Esophagus muscularis mucosa (tissue), 4 donors: ENCODE measurements at regions not wholly inside any gene's neighbourhood (a gene's known extent, or its start where the extent isn't known, plus 50 kb on each side); places are given as distances from the start of the nearest gene placed in this dataset.

ENCODE experiments used
- EP300 ChIP-seq: sonication (generic); formaldehyde crosslinking; IDR thresholded peaks from one replicate; pipeline ENCODE4 v1.6.1; 2017; ENCODE audit warnings: antibody characterized with exemption
- POLR2A ChIP-seq: fragments of 450-650 bp; IDR thresholded peaks from one replicate; pipeline ENCODE4 v1.6.1; 2017; ENCODE audit warnings: antibody characterized with exemption, moderate library complexity, mild to moderate bottlenecking, low read depth
- TF ChIP-seq, protein P1 (sequence below), 3 experiments: fragments of 200-600 bp in 2 of 3; fragments of 450-650 bp in 1 of 3; sonication (generic) in 2 of 3; IDR thresholded peaks; one replicate each; pipeline ENCODE4 v1.5.1; 2017 to 2019; ENCODE audit warnings: antibody characterized with exemption in 3 of 3, mild to moderate bottlenecking in 2 of 3, moderate library complexity in 1 of 3

DNA sequence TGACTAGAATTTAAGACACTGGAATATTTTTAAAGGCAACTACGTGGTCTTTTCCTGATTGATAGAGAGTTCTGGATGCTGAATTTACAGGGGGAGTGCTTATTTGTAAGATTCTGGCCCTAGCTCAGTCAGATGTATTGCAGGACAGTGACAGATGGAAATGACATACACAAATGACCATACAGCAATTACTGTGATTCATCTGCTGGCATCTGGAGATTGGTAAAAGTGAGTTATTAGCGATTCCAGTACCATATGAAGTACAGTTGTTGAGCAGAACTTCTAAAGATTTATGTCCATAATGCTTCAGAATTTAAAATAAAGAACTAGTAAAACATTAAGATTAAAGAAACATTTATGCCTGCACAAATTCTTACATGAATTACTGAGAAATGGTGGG is 243.2 kb downstream of the CRPPA start:
- TF ChIP-seq, protein P1, sequence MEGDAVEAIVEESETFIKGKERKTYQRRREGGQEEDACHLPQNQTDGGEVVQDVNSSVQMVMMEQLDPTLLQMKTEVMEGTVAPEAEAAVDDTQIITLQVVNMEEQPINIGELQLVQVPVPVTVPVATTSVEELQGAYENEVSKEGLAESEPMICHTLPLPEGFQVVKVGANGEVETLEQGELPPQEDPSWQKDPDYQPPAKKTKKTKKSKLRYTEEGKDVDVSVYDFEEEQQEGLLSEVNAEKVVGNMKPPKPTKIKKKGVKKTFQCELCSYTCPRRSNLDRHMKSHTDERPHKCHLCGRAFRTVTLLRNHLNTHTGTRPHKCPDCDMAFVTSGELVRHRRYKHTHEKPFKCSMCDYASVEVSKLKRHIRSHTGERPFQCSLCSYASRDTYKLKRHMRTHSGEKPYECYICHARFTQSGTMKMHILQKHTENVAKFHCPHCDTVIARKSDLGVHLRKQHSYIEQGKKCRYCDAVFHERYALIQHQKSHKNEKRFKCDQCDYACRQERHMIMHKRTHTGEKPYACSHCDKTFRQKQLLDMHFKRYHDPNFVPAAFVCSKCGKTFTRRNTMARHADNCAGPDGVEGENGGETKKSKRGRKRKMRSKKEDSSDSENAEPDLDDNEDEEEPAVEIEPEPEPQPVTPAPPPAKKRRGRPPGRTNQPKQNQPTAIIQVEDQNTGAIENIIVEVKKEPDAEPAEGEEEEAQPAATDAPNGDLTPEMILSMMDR (IDR thresholded peaks at IDR 0.05) = no peak
- TF ChIP-seq POLR2A = no peak
- no peak for TF ChIP-seq EP300
